Common myeloid progenitor, CD34-positive (primary cell): ENCODE measurements at regions not wholly inside any gene's neighbourhood (a gene's known extent, or its start where the extent isn't known, plus 50 kb on each side); places are given as distances from the start of the nearest gene placed in this dataset.

Experiments
- CTCF ChIA-PET: fragments of 350-600 bp; sonication (Branson Sonifier 250); formaldehyde crosslinking; loops from one replicate; lab custom pipeline; 2021; ENCODE audit warnings: antibody characterized with exemption; lab: Charles Lee
- POLR2A ChIA-PET: fragments of 350-600 bp; sonication (Branson Sonifier 250); formaldehyde crosslinking; loops from one replicate; lab custom pipeline; 2021; ENCODE audit warnings: antibody characterized with exemption; lab: Charles Lee
- DNase-seq, 3 donors: peaks; one replicate each; pipeline versions ENCODE4 v3.0.0 to v3.0.0-alpha.2; 2013
- H3K27ac ChIP-seq, 2 experiments: 1 replicate in 1 of 2; 2 replicates in 1 of 2; pipeline ENCODE4 v1.7.0; 2013; ENCODE audit warnings: inconsistent platforms in 2 of 2, low read length in 2 of 2, mild to moderate bottlenecking in 2 of 2, low read depth in 1 of 2, moderate library complexity in 1 of 2; ENCODE audit not compliant: severe bottlenecking in 2 of 2, insufficient read depth in 1 of 2, poor library complexity in 1 of 2
- H3K27me3 ChIP-seq, 5 experiments: replicated peaks in 2 of 5; 1 replicate in 3 of 5; 2 replicates in 2 of 5; pipeline versions ENCODE4 v1.6.1 to v1.7.0; 2013; ENCODE audit warnings: low read length in 4 of 5, mild to moderate bottlenecking in 2 of 5, moderate library complexity in 2 of 5, inconsistent platforms in 1 of 5; ENCODE audit not compliant: insufficient read depth in 5 of 5, control insufficient read depth in 4 of 5
- H3K36me3 ChIP-seq, 4 experiments: 1 replicate in 2 of 4; 2 replicates in 2 of 4; pipeline versions ENCODE4 v1.6.1 to v1.7.0; 2013; ENCODE audit warnings: low read length in 3 of 4, control low read depth in 1 of 4, mild to moderate bottlenecking in 1 of 4; ENCODE audit not compliant: control insufficient read depth in 4 of 4, insufficient read depth in 4 of 4
- H3K4me1 ChIP-seq, 4 experiments: 1 replicate in 3 of 4; 2 replicates in 1 of 4; pipeline versions ENCODE4 v1.6.1 to v1.7.1; 2013; ENCODE audit warnings: low read length in 3 of 4, mild to moderate bottlenecking in 3 of 4, control low read depth in 1 of 4, inconsistent platforms in 1 of 4, moderate library complexity in 1 of 4; ENCODE audit not compliant: control insufficient read depth in 4 of 4, insufficient read depth in 4 of 4; ENCODE audit errors: control extremely low read depth in 1 of 4
- H3K4me3 ChIP-seq, 7 experiments: 1 replicate in 4 of 7; 2 replicates in 3 of 7; pipeline versions ENCODE4 v1.5.1 to v1.7.0; 2013; ENCODE audit warnings: mild to moderate bottlenecking in 7 of 7, low read length in 6 of 7, moderate library complexity in 6 of 7, inconsistent platforms in 2 of 7, low read depth in 2 of 7, control low read depth in 1 of 7; ENCODE audit not compliant: insufficient read depth in 4 of 7, control insufficient read depth in 1 of 7; ENCODE audit errors: extremely low read depth in 1 of 7
- H3K9me3 ChIP-seq, 5 experiments: 1 replicate in 4 of 5; 2 replicates in 1 of 5; pipeline versions ENCODE4 v1.6.1 to v1.7.1; 2013; ENCODE audit warnings: low read length in 4 of 5, mild to moderate bottlenecking in 2 of 5, inconsistent platforms in 1 of 5, low read depth in 1 of 5, moderate library complexity in 1 of 5; ENCODE audit not compliant: control insufficient read depth in 4 of 5, insufficient read depth in 2 of 5; ENCODE audit errors: control extremely low read depth in 1 of 5
- WGBS: methylation state at CpG from one replicate; pipeline ENCODE4 v1.1.5; 2013; ENCODE audit not compliant: insufficient coverage; 5-methylcytosine and 5-hydroxymethylcytosine counted together

GRCh38 chrX:1075741-1076140 is 136.7 kb downstream of the CRLF2 start:
- ChIA-PET CTCF (no interaction called here), POLR2A (no interaction called here)
- no peak for DNase-seq
- Histone ChIP-seq H3K4me3 (no peak overlapping the region), H3K4me1 (no peaks in the 10 kb centered on the region), H3K27me3 (peaks cover 0 to 22% (median 5%) of the 10 kb centered on the region in 5 experiments), H3K36me3 (no peaks in the 10 kb centered on the region), H3K9me3 (peaks cover 0 to 13% (median 0%) of the 10 kb centered on the region in 5 experiments), H3K27ac (no peak overlapping the region)
- 94% methylated on average over 2 of the region's 7 CpGs for WGBS

- no peak for DNase-seq
- Histone ChIP-seq H3K36me3 (no peaks in the 10 kb centered on the region), H3K27me3 (peaks cover 0 to 20% (median 5%) of the 10 kb centered on the region in 5 experiments), H3K4me3 (no peak overlapping the region), H3K9me3 (peaks cover 0 to 13% (median 0%) of the 10 kb centered on the region in 5 experiments), H3K4me1 (no peaks in the 10 kb centered on the region), H3K27ac (no peak overlapping the region)
- POLR2A ChIA-PET = no interaction called here
- CTCF ChIA-PET = no interaction called here
- 90% methylated on average over 7 of the region's 7 CpGs for WGBS
Measured at GRCh38 chrX:1075156-1075555, 137.3 kb downstream of the CRLF2 start.

GRCh38 chrX:1074755-1075154 is 137.7 kb downstream of the CRLF2 start:
- Histone ChIP-seq H3K27me3 (peaks cover 0 to 20% (median 5%) of the 10 kb centered on the region in 5 experiments), H3K36me3 (no peaks in the 10 kb centered on the region), H3K4me1 (no peaks in the 10 kb centered on the region), H3K27ac (no peak overlapping the region), H3K9me3 (peaks cover 0 to 13% (median 0%) of the 10 kb centered on the region in 5 experiments), H3K4me3 (no peak overlapping the region)
- CTCF ChIA-PET = no interaction called here
- no peak for DNase-seq
- POLR2A ChIA-PET = no interaction called here
- 92% methylated on average over 8 of the region's 8 CpGs for WGBS

GRCh38 chrX:1074172-1074571 is 138.3 kb downstream of the CRLF2 start:
- 100% methylated on average over 1 of the region's 3 CpGs for WGBS
- peak in 2 of 3 donors; percentile 6 to 17 for DNase-seq
- no peak overlapping the region for H3K27ac ChIP-seq
- no peaks in the 10 kb centered on the region for H3K36me3 ChIP-seq
- H3K27me3 ChIP-seq = peaks cover 0 to 20% (median 5%) of the 10 kb centered on the region in 5 experiments
- H3K4me3 ChIP-seq = no peak overlapping the region
- CTCF ChIA-PET = no interaction called here
- peaks cover 0 to 13% (median 0%) of the 10 kb centered on the region in 5 experiments for H3K9me3 ChIP-seq
- POLR2A ChIA-PET = no interaction called here
- no peaks in the 10 kb centered on the region for H3K4me1 ChIP-seq

- peaks cover 0 to 13% (median 0%) of the 10 kb centered on the region in 5 experiments for H3K9me3 ChIP-seq
- H3K27me3 ChIP-seq = peaks cover 0 to 16% (median 5%) of the 10 kb centered on the region in 5 experiments
- no peak overlapping the region for H3K27ac ChIP-seq
- no peaks in the 10 kb centered on the region for H3K4me1 ChIP-seq
- DNase-seq = peak in 2 of 3 donors; percentile 39 to 42
- no peak overlapping the region for H3K4me3 ChIP-seq
- ChIA-PET CTCF (no interaction called here), POLR2A (no interaction called here)
- WGBS = 83% methylated on average over 12 of the region's 24 CpGs
- H3K36me3 ChIP-seq = no peaks in the 10 kb centered on the region
Measured at GRCh38 chrX:1072637-1073377, 139.6 kb downstream of the CRLF2 start.

GRCh38 chrX:1071351-1071750 is 141.1 kb downstream of the CRLF2 start:
- H3K4me1 ChIP-seq = no peaks in the 10 kb centered on the region
- CTCF ChIA-PET = no interaction called here
- H3K4me3 ChIP-seq = no peak overlapping the region
- H3K27ac ChIP-seq = no peak overlapping the region
- WGBS = 93% methylated on average over 5 of the region's 9 CpGs
- POLR2A ChIA-PET = no interaction called here
- H3K27me3 ChIP-seq = peaks cover 0 to 6% (median 0%) of the 10 kb centered on the region in 5 experiments
- no peaks in the 10 kb centered on the region for H3K36me3 ChIP-seq
- no peak for DNase-seq
- H3K9me3 ChIP-seq = peaks cover 0 to 13% (median 0%) of the 10 kb centered on the region in 5 experiments

GRCh38 chrX:1062351-1062750 is 150.1 kb downstream of the CRLF2 start:
- 89% methylated on average over 5 of the region's 8 CpGs for WGBS
- no peaks in the 10 kb centered on the region for H3K4me1 ChIP-seq
- POLR2A ChIA-PET = no interaction called here

More at GRCh38 chrX:1062351-1062750, 150.1 kb downstream of the CRLF2 start:
- H3K27me3 ChIP-seq = peaks cover 0 to 3% (median 0%) of the 10 kb centered on the region in 5 experiments
- peaks cover 0 to 10% (median 2%) of the 10 kb centered on the region in 5 experiments for H3K9me3 ChIP-seq
- no peak overlapping the region for H3K27ac ChIP-seq
- CTCF ChIA-PET = no interaction called here
- no peaks in the 10 kb centered on the region for H3K36me3 ChIP-seq
- no peak overlapping the region for H3K4me3 ChIP-seq
- DNase-seq = no peak
